Activated CD4-positive, alpha-beta memory T cell treated with anti-CD3 and anti-CD28 coated beads for 36 hours (primary cell): ENCODE measurements at regions not wholly inside any gene's neighbourhood (a gene's known extent, or its start where the extent isn't known, plus 50 kb on each side); places are given as distances from the start of the nearest gene placed in this dataset.

ENCODE experiments used
- CTCF ChIA-PET: fragments of 350-600 bp; sonication (Branson Sonifier 250); formaldehyde crosslinking; loops from one replicate; lab custom pipeline; 2021; ENCODE audit warnings: antibody characterized with exemption, inconsistent platforms; lab: Charles Lee
- POLR2A ChIA-PET: fragments of 350-600 bp; sonication (Branson Sonifier 250); formaldehyde crosslinking; loops from one replicate; lab custom pipeline; 2021; ENCODE audit warnings: antibody characterized with exemption; lab: Charles Lee
- DNase-seq: peaks from one replicate; pipeline ENCODE4 v3.0.0-alpha.2; 2020
- H3K27ac Mint-ChIP-seq: one replicate; pipeline ENCODE4 v1.8.0; 2021; ENCODE audit warnings: mixed read lengths
- H3K27me3 Mint-ChIP-seq: one replicate; pipeline ENCODE4 v1.8.0; 2021; ENCODE audit warnings: mixed read lengths
- H3K36me3 Mint-ChIP-seq: one replicate; pipeline ENCODE4 v1.8.0; 2021; ENCODE audit warnings: mixed read lengths
- H3K4me1 Mint-ChIP-seq: one replicate; pipeline ENCODE4 v1.8.0; 2021; ENCODE audit warnings: low read depth, mixed read lengths
- H3K4me3 Mint-ChIP-seq: one replicate; pipeline ENCODE4 v1.8.0; 2021; ENCODE audit warnings: mild to moderate bottlenecking, mixed read lengths
- H3K9me3 Mint-ChIP-seq: one replicate; pipeline ENCODE4 v1.8.0; 2021; ENCODE audit warnings: mixed read lengths
- intact Hi-C: fragments of 100-400 bp; cut with micrococcal nuclease; formaldehyde crosslinking; loops from one replicate; pipeline ENCODE4 v1.15.1; 2023

GRCh38 chr16:50468749-50469078, 79.5 kb upstream of the NKD1 start:
- Mint-ChIP-seq H3K36me3 (no peaks in the 10 kb centered on the region), H3K4me1 (peaks cover 13% of the 10 kb centered on the region), H3K4me3 (peak overlapping the region; percentile 24), H3K27ac (no peak overlapping the region), H3K9me3 (no peaks in the 10 kb centered on the region), H3K27me3 (peaks cover 20% of the 10 kb centered on the region)
- CTCF ChIA-PET = no interaction called here
- no peak for DNase-seq
- POLR2A ChIA-PET = no interaction called here
- intact Hi-C loops = no loop called here

DNA sequence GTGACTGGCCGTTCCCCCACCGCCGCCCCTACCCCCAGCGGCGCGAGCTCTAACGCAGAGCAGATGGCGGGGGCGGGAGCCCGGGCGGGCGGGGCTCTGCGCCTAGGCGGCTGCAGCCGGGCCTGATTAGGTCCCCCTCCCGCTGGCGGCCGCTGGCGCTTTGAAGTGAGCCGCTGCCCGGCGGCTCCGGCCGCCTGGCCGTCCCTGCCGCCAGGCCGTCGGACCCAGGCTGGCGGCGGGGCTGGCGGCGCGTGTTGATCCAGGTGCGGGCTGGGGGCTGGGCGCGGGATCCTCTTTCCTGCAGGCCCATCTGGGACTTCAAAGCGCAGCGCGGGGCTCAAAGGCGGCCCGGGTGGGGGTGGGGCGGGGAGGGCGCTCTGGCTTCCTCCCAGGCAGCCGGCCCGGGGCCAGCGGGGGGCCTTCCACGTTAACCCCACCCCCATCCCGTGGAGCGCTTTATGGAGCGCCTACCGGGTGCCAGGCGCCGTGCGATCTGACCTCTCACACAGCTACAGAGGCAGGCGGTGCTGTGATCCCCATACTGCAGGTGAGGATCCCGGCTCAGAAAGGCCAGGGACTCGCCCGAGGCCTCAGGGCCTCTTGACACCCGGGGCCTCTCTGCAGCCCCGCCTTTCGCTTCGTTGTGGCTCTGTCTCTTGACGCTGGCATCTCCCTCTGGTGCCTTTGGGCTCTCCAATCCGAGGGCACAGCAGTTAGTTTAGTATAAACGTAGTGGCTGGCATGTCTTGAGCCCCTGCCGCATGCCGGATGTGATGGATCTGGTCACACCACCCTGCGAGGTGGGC, 80.0 kb upstream of the NKD1 start:
- H3K27ac Mint-ChIP-seq = no peak overlapping the region
- ChIA-PET POLR2A (no interaction called here), CTCF (no interaction called here)
- H3K4me3 Mint-ChIP-seq = peak overlapping the region; percentile 24
- DNase-seq = peak; percentile 22
- intact Hi-C loops = no loop called here
- H3K9me3 Mint-ChIP-seq = no peaks in the 10 kb centered on the region
- peaks cover 8% of the 10 kb centered on the region for H3K4me1 Mint-ChIP-seq
- peaks cover 20% of the 10 kb centered on the region for H3K27me3 Mint-ChIP-seq
- H3K36me3 Mint-ChIP-seq = no peaks in the 10 kb centered on the region

DNA sequence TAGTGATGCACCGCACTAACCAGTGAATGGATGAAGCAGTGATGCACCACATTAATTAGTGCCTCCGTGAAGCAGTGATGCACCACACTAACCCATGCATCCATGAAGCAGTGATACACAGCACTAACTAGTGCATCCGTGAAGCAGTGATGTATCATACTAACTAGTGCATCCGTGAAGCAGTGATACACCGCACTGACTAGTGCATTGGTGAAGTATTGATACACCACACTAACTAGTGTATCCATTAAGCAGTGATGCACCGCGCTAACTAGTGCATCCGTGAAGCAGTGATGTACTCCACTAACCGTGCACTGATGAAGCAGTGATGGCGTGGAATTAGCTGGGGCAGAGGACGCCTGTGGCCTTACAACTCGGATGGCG, 80.6 kb upstream of the NKD1 start:
- DNase-seq = no peak

GRCh38 chr16:50466170-50466569, 82.0 kb upstream of the NKD1 start:
- DNase-seq = no peak
- Mint-ChIP-seq H3K4me3 (no peak overlapping the region), H3K27ac (no peak overlapping the region), H3K9me3 (no peaks in the 10 kb centered on the region), H3K27me3 (peaks cover 20% of the 10 kb centered on the region), H3K36me3 (no peaks in the 10 kb centered on the region), H3K4me1 (peaks cover 6% of the 10 kb centered on the region)
- POLR2A ChIA-PET = interaction anchor here (0.8 kb wide), 1 partner anchor 14 kb away, joined by 3 read pairs; no protein-coding TSS in a partner anchor
- intact Hi-C loops = no loop called here
- CTCF ChIA-PET = interaction anchor here (0.6 to 1.9 kb wide), 3 partner anchors 112 to 340 kb away, joined by 3 to 10 read pairs (median 3); no protein-coding TSS in a partner anchor

More for the DNA sequence above, 80.6 kb upstream of the NKD1 start:
- ChIA-PET CTCF (no interaction called here), POLR2A (no interaction called here)
- no peak overlapping the region for H3K27ac Mint-ChIP-seq
- no peaks in the 10 kb centered on the region for H3K9me3 Mint-ChIP-seq
- H3K36me3 Mint-ChIP-seq = no peaks in the 10 kb centered on the region
- H3K27me3 Mint-ChIP-seq = peaks cover 20% of the 10 kb centered on the region
- H3K4me3 Mint-ChIP-seq = no peak overlapping the region
- H3K4me1 Mint-ChIP-seq = peaks cover 6% of the 10 kb centered on the region
- intact Hi-C loops = no loop called here

DNA sequence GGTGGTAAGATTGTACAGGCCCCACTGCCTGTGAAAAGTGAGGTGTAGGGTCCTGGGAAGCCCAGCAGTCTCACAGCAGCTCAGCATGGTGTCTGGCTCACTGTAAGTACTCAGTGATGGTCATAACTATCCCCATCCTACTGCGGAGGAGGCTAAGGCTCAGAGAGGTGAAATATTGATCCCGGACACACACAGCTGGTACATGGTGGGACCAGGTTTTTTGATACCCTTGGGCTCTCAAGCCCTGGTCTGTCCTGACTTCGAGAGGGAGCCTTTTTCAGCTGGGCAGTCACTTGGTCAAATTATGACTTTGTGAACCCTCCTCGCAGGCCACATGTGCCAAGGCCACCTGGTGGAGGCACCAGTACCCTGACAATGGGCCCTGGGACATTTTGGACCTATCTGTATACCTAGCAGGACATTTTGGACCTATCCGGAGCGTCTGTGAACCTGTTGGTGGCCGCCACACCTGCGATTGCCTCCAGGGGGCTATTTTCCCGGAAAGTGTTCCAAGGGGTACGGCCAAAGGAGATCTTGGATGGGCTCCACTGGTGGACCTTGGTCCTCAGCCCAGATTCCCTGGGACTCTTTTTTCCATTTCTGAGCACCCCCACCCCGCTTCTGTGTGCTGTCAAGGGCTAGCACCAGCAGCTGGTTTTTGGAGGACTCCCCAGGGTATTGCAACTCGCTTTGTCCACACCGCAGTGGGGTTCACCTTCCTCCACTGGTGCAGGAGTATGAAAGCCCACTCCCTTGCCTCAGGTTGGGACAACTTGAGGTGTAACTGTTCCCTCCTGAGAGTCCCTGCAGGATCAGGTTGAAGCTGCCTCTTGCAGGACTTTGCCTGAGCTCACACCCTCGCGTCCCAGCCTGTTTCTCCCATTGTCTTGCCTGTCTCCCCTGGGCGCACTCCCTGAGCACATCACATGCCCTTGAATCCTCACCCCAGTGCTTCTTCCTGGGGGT, 83.6 kb upstream of the NKD1 start:
- POLR2A ChIA-PET = no interaction called here
- Mint-ChIP-seq H3K27ac (no peak overlapping the region), H3K36me3 (no peaks in the 10 kb centered on the region), H3K4me1 (peaks cover 6% of the 10 kb centered on the region), H3K27me3 (peaks cover 21% of the 10 kb centered on the region), H3K9me3 (no peaks in the 10 kb centered on the region), H3K4me3 (no peak overlapping the region)
- intact Hi-C loops = no loop called here
- DNase-seq = no peak
- CTCF ChIA-PET = interaction anchor here (1.2 to 1.9 kb wide), 2 partner anchors 201 to 342 kb away, joined by 4 to 10 read pairs; no protein-coding TSS in a partner anchor

DNA sequence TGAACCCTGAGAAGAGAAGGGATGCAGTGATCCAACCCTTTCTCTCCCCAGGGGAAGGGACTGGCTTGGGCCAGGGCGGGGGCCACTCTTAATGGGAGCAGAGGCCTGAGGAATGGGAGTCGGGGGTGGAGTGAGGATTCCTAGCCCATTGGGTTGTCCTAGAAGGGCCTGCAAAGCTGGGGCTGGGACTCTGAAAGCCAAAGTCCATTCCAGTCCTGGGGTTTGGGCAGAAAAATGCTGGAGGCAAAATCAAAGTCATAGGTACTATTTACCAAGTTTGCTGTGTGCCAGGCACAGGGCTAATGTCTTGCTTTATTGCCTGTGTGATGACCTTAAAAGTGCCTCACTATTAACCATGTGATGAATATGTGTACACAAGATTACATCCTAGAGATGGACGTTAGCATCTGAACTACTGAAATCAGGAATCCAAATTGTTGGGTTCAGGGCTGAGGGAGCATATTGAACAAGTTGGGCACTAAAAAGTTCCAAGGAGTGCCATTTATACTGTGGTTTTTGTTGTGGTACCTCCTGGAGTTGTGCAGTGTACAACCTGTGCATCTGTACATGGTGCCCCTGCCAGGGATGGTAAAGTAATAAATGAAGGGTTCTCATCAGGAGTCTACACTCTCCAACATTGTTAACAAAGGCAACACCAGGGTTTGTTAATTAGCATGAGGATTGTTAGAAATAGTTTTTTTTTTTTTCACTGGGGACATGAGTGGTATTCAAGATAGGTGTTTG, 84.4 kb upstream of the NKD1 start:
- Mint-ChIP-seq H3K27me3 (peaks cover 17% of the 10 kb centered on the region), H3K36me3 (no peaks in the 10 kb centered on the region), H3K9me3 (no peaks in the 10 kb centered on the region), H3K4me3 (no peak overlapping the region), H3K27ac (no peak overlapping the region), H3K4me1 (peaks cover 6% of the 10 kb centered on the region)
- intact Hi-C loops = no loop called here
- peak; percentile 3 for DNase-seq
- POLR2A ChIA-PET = no interaction called here
- CTCF ChIA-PET = no interaction called here

DNA sequence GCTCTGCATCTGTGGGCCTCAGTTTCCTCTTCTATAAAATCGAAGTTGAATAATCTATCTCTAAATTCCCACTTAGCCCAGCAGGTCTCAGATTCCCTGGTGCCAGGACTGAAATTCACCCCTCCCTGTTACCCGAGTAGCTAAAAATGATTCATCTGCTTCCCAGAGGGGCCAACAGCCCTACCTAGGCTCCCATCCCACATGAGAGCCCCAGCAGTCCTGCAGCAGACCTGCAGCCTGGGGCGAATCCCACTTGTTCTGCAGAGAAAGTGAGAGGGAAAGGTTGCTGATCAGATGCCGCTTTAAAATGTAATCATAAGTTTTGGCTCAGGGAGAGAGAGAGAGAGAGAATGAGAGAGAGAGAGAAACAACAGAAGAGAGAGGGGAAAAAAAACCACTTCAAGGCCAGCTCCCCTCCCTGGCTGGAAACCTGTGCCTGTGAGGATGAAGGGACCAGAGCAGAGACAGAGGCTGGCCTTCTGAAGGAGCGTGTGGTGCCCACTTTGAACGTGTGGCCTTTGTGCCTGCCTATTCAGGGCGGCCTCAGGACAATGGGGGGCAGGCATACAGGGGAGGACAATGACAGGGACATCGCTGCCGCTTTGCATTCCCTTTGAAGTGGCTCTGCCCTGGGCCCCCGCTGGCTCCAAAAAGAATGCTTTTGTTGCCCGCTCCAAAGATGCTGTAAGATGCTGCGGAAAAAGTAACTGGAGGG, 85.2 kb upstream of the NKD1 start:
- Mint-ChIP-seq H3K27ac (no peak overlapping the region), H3K9me3 (no peaks in the 10 kb centered on the region), H3K27me3 (peaks cover 14% of the 10 kb centered on the region), H3K4me3 (no peak overlapping the region), H3K4me1 (peaks cover 3% of the 10 kb centered on the region), H3K36me3 (no peaks in the 10 kb centered on the region)
- POLR2A ChIA-PET = no interaction called here
- peak; percentile 4 for DNase-seq
- CTCF ChIA-PET = interaction anchor here (0.9 kb wide), 1 partner anchor 164 kb away, joined by 3 read pairs; no protein-coding TSS in a partner anchor
- intact Hi-C loops = no loop called here

- no peak for DNase-seq
- Mint-ChIP-seq H3K36me3 (no peaks in the 10 kb centered on the region), H3K9me3 (no peaks in the 10 kb centered on the region), H3K27me3 (peaks cover 7% of the 10 kb centered on the region), H3K4me3 (no peak overlapping the region), H3K4me1 (peaks cover 5% of the 10 kb centered on the region), H3K27ac (no peak overlapping the region)
- ChIA-PET POLR2A (no interaction called here), CTCF (interaction anchor here (0.9 kb wide), 1 partner anchor 205 kb away, joined by 3 read pairs; no protein-coding TSS in a partner anchor)
- intact Hi-C loops = no loop called here
These were observed 86.8 kb upstream of the NKD1 start for GRCh38 chr16:50461400-50461760.

DNA sequence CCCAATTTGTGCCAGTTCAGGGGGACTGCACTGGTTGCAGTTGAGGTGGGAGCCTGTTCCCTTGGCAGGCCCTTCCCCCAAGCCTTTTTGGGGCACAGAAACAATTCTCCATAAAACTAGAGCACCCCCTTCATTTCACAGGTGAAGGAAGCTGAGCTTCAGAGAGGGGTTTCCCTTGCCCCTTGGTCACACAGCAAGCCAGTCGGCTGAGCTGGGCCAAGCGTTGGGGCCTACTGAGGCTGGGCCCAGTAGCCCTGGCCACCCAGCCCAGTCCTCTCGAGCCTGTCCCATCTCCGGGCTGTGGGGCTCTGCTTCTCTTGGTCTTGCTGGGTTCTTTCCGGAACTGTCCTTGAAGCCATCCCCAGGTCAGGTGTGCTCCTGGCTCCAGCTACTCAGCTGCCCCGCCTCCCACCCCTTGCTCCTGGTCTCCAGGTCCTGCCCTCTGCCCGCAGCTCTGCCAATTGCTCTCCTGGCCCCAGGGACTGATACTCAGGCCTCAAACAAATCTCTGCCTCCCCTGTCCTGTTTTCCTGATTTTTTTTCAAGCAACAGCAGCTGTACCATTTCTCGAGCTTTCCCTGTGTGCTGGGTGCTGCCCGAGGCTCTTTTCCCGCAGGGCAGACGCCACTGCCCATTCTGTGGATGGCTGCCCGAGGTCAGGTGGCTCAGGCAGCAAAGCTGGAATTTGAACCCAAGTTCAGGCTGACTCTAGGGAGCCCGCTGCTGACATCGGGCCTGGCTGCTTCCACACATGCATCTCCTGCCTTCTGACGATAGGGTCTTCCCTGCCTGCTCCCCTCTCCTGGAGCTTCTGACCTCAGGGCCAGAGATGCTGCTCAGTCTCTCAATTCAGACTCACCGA, 87.4 kb upstream of the NKD1 start:
- H3K27ac Mint-ChIP-seq = no peak overlapping the region
- intact Hi-C loops = no loop called here
- CTCF ChIA-PET = no interaction called here
- H3K4me1 Mint-ChIP-seq = peaks cover 5% of the 10 kb centered on the region
- H3K9me3 Mint-ChIP-seq = no peaks in the 10 kb centered on the region
- no peaks in the 10 kb centered on the region for H3K36me3 Mint-ChIP-seq
- H3K27me3 Mint-ChIP-seq = peaks cover 6% of the 10 kb centered on the region
- no peak for DNase-seq
- H3K4me3 Mint-ChIP-seq = no peak overlapping the region
- POLR2A ChIA-PET = no interaction called here

DNA sequence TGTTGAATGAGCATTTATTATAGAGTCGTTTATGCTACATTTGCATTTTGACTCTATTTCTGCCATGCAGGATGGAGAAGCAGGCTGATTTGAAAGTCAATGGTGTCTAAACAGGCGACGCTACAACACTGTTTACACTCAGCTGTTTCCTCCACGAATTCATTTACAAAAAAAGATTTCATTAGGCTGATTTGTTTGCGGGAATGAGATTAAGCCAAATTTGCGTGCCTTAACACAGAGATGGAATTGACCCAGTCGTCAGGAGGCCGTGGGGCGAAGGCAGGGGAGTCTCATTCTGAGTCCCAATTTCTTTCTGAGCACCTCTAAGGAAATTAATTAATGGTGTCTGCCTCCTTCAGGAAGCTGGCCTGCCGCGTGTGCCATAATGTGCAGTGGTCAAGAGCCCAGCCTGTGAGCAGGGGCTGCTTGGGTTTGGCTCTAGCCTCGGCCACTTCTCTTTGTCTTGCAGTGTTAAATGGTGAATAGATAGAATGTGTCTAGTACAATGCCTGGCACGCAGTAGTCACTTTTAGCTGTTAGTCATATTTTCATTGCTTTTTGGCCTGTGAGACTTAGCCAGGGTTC, 88.6 kb upstream of the NKD1 start:
- POLR2A ChIA-PET = no interaction called here
- CTCF ChIA-PET = no interaction called here

More for the DNA sequence above, 88.6 kb upstream of the NKD1 start:
- no peak overlapping the region for H3K27ac Mint-ChIP-seq
- peaks cover 5% of the 10 kb centered on the region for H3K4me1 Mint-ChIP-seq
- DNase-seq = no peak
- peaks cover 6% of the 10 kb centered on the region for H3K27me3 Mint-ChIP-seq
- no peaks in the 10 kb centered on the region for H3K36me3 Mint-ChIP-seq
- H3K4me3 Mint-ChIP-seq = no peak overlapping the region
- intact Hi-C loops = no loop called here
- no peaks in the 10 kb centered on the region for H3K9me3 Mint-ChIP-seq
